HepG2 (cell line): ENCODE measurements at regions not wholly inside any gene's neighbourhood (a gene's known extent, or its start where the extent isn't known, plus 50 kb on each side); places are given as distances from the start of the nearest gene placed in this dataset.

Source experiments
- ATAC-seq: fragments of 200-7000 bp; cut with Tn5 transposase; 3 replicates; pipeline ENCODE4 v1.9.1; 2020; ENCODE audit warnings: mild to moderate bottlenecking, moderate library complexity
- BruUV-seq: library from RNA; stranded (reverse); fragments of 400-500 nt; replicated peaks from 2 replicates; lab custom pipeline; 2021; lab: Mats Ljungman, UMichigan
- CTCF ChIA-PET: fragments of 300-600 bp; formaldehyde crosslinking; extraction: SDS; loops from one replicate; lab custom pipeline; 2021; ENCODE audit warnings: low total read pairs, inconsistent platforms, low intra/inter-chr PET ratio; lab: Yijun Ruan, JAX
- POLR2A ChIA-PET: fragments of 350-600 bp; sonication (Branson Sonifier 250); formaldehyde crosslinking; loops from one replicate; lab custom pipeline; 2020; ENCODE audit warnings: antibody characterized with exemption, inconsistent platforms; lab: Yijun Ruan, JAX
- DNase-seq: peaks from one replicate; pipeline ENCODE4 v3.0.0-alpha.2; 2015; ENCODE audit warnings: low spot score
- FAIRE-seq: peaks from 3 replicates; lab custom pipeline; 2011; peaks lifted over from hg19 to GRCh38; lab: Jason Lieb, UNC
- H2AFZ ChIP-seq: one replicate; pipeline ENCODE4 v1.6.1; 2011; ENCODE audit warnings: low read length, inconsistent platforms
- H3K27ac ChIP-seq: fragments of 300-600 bp; 3 replicates; pipeline ENCODE4 v1.8.0; 2011; ENCODE audit warnings: mixed run types, mild to moderate bottlenecking, mixed read lengths, low read length, inconsistent platforms; ENCODE audit not compliant: insufficient read depth; ENCODE audit errors: extremely low read length
- H3K27me3 ChIP-seq, 2 experiments: fragments of 200-600 bp in 1 of 2; 2 replicates in 1 of 2; 3 replicates in 1 of 2; pipeline versions ENCODE4 v1.6.0 to v1.8.0; 2011; ENCODE audit warnings: low read length in 2 of 2, mild to moderate bottlenecking in 2 of 2, moderate library complexity in 2 of 2, inconsistent platforms in 1 of 2; ENCODE audit not compliant: insufficient read depth in 2 of 2, control insufficient read depth in 1 of 2
- H3K36me3 ChIP-seq, 2 experiments: fragments of 200-600 bp in 1 of 2; replicated peaks in 1 of 2; 2 replicates in 1 of 2; 3 replicates in 1 of 2; pipeline versions ENCODE4 v1.5.1 to v1.8.0; 2011; ENCODE audit warnings: low read length in 2 of 2, inconsistent platforms in 1 of 2; ENCODE audit not compliant: insufficient read depth in 2 of 2, control insufficient read depth in 1 of 2
- H3K4me1 ChIP-seq: 2 replicates; pipeline ENCODE4 v1.5.1; 2012; ENCODE audit warnings: low read length, inconsistent platforms; ENCODE audit not compliant: insufficient read depth
- H3K4me2 ChIP-seq: 2 replicates; pipeline ENCODE4 v1.6.0; 2011; ENCODE audit warnings: low read depth, low read length, inconsistent platforms
- H3K4me3 ChIP-seq, 3 experiments: fragments of 200-600 bp in 1 of 3; sonication (generic), shearing (Covaris generic) in 1 of 3; replicated peaks in 1 of 3; 2 replicates each; pipeline ENCODE4 v1.5.1; 2011 to 2016; ENCODE audit warnings: low read length in 3 of 3, inconsistent platforms in 2 of 3, low read depth in 2 of 3, mild to moderate bottlenecking in 2 of 3, control low read depth in 1 of 3, mixed read lengths in 1 of 3; ENCODE audit not compliant: insufficient read depth in 1 of 3
- H3K79me2 ChIP-seq: one replicate; pipeline ENCODE4 v1.6.1; 2011; ENCODE audit warnings: low read length, inconsistent platforms; ENCODE audit not compliant: insufficient read depth
- H3K9ac ChIP-seq: 2 replicates; pipeline ENCODE4 v1.6.0; 2011; ENCODE audit warnings: mild to moderate bottlenecking, low read depth, low read length, inconsistent platforms; ENCODE audit not compliant: insufficient read depth
- H3K9me3 ChIP-seq: 2 replicates; pipeline ENCODE4 v1.5.1; 2012; ENCODE audit warnings: mild to moderate bottlenecking, low read length
- H4K20me1 ChIP-seq: 2 replicates; pipeline ENCODE4 v1.6.0; 2011; ENCODE audit warnings: inconsistent platforms, mild to moderate bottlenecking, low read length, moderate library complexity; ENCODE audit not compliant: insufficient read depth
- CSRNP2 ChIP-seq: sonication (generic); formaldehyde crosslinking; conservative IDR thresholded peaks from 2 replicates; pipeline ENCODE4 v1.8.0; 2022; ENCODE audit warnings: low read depth, missing genetic modification reagents
- ELF1 ChIP-seq: sonication (generic); formaldehyde crosslinking; IDR thresholded peaks from 2 replicates; pipeline ENCODE4 v1.4.0; 2020; ENCODE audit warnings: missing genetic modification reagents
- RARA ChIP-seq: IDR thresholded peaks from 2 replicates; pipeline ENCODE4 v1.6.1; 2016; ENCODE audit warnings: missing genetic modification reagents, missing compliant biosample characterization
- TCF7 ChIP-seq: sonication (generic); IDR thresholded peaks from 2 replicates; pipeline ENCODE4 v1.6.1; 2016; ENCODE audit warnings: antibody characterized with exemption, low read depth
- ZNF589 ChIP-seq: sonication (generic); formaldehyde crosslinking; conservative IDR thresholded peaks from 2 replicates; pipeline ENCODE4 v1.8.0; 2022; ENCODE audit warnings: mild to moderate bottlenecking, moderate library complexity, missing genetic modification reagents
- ZNF605 ChIP-seq: sonication (generic); formaldehyde crosslinking; IDR thresholded peaks from 2 replicates; pipeline ENCODE4 v1.8.0; 2022; ENCODE audit warnings: mild to moderate bottlenecking, missing genetic modification reagents
- ZNF879 ChIP-seq: sonication (generic); formaldehyde crosslinking; IDR thresholded peaks from 2 replicates; pipeline ENCODE4 v1.8.1; 2023; ENCODE audit warnings: missing genetic modification reagents
- WGBS: methylation state at CpG from one replicate; pipeline ENCODE4 v1.1.6; 2017; ENCODE audit warnings: low lambda C conversion rate; 5-methylcytosine and 5-hydroxymethylcytosine counted together
- in situ Hi-C: cut with HindIII; loops from 2 replicates; pipeline ENCODE4 v1.10.0; 2017; ENCODE audit warnings: low pct_unique_long_range_greater_than_20kb; ENCODE audit not compliant: extremely low pct_ligation_motif_present
- intact Hi-C: fragments of 100-400 bp; cut with micrococcal nuclease; formaldehyde crosslinking; loops from one replicate; pipeline ENCODE4 v1.10.0; 2022; ENCODE audit not compliant: unreplicated experiment
- TF ChIP-seq, protein P1 (sequence below): IDR thresholded peaks from 2 replicates; pipeline ENCODE4 v1.6.1; 2012; ENCODE audit warnings: inconsistent platforms

DNA sequence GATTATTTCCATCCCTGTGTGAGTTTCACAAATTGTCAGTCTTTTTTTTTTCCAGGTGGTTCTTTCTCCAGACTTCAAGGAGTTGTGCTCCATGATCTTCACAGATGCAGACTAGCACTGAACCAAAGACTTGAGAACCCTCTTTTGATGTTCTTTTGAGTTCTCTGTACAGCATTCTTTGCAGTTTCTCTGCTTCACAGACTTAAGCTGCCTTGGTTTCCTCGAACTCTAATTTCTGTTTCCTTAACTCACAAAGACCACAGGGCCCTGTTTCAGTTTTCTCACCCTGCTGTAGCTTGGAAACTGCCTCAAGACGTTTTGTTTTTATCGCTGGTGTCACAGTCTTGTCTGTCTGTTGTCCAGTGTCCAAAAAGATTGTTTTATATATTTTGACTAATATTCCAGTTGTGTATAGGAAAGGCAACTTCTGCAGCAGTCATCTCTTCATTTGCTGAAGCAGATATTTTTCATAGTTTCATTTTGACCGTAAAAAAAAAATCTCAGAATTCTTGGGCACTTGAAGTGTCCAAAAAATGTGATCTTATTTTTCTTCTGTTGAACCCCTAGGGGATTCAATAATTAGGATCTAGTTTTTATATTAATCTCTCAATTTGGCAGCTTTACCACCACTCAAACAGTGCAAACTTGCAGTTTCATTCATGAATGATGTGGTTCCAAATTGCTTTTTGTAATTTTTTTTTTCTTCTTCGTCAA, 97.0 kb upstream of the MC4R start:
- Histone ChIP-seq H3K9ac (no peak overlapping the region), H3K4me3 (no peak overlapping the region), H3K9me3 (peaks cover 6% of the 10 kb centered on the region; the same call in 1 of the 2 replicates), H2AFZ (no peak overlapping the region), H3K79me2 (no peaks in the 10 kb centered on the region)
- BruUV-seq = no TSS peak
- in situ Hi-C loops = no loop called here
- CTCF ChIA-PET = no interaction called here
- no peak for DNase-seq
- TF ChIP-seq CSRNP2 (CRISPR knock-in tag) = no peak
- TF ChIP-seq ELF1 (CRISPR knock-in tag) = no peak
- no peak for TF ChIP-seq ZNF879 (CRISPR knock-in tag)
- TF ChIP-seq, protein P1, sequence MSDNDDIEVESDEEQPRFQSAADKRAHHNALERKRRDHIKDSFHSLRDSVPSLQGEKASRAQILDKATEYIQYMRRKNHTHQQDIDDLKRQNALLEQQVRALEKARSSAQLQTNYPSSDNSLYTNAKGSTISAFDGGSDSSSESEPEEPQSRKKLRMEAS = no peak
- no peak for TF ChIP-seq TCF7
- no peak for TF ChIP-seq ZNF605 (CRISPR knock-in tag)
- no peak for TF ChIP-seq ZNF589 (CRISPR knock-in tag)
- no peak for TF ChIP-seq RARA (CRISPR knock-in tag)
- TF ChIP-seq, all 625 proteins: peak for 0
- Histone ChIP-seq H3K4me2 (no peak overlapping the region), H4K20me1 (no peaks in the 10 kb centered on the region), H3K27ac (no peak overlapping the region), H3K36me3 (no peaks in the 10 kb centered on the region), H3K4me1 (no peaks in the 10 kb centered on the region), H3K27me3 (no peaks in the 10 kb centered on the region)
- FAIRE-seq (no peak), ATAC-seq (no peak)
- intact Hi-C loops = no loop called here
- WGBS = 0% methylated on average over 5 of the region's 5 CpGs
- POLR2A ChIA-PET = no interaction called here
